SK-N-MC (cell line): ENCODE measurements at regions not wholly inside any gene's neighbourhood (a gene's known extent, or its start where the extent isn't known, plus 50 kb on each side); places are given as distances from the start of the nearest gene placed in this dataset.

Experiments used
- EZH2 ChIP-seq: fragments of 200-600 bp; sonication (generic); IDR thresholded peaks from one replicate; pipeline ENCODE4 v1.6.1; 2017; ENCODE audit warnings: antibody characterized with exemption
- FOXP2 ChIP-seq: optimal IDR thresholded peaks from 2 replicates; pipeline ENCODE3; 2011; ENCODE audit warnings: mild to moderate bottlenecking, moderate library complexity; ENCODE audit not compliant: insufficient read depth; ENCODE audit errors: extremely low read length, control extremely low read depth
- POLR2AphosphoS5 ChIP-seq: IDR thresholded peaks from 2 replicates; pipeline ENCODE4 v1.6.1; 2012; ENCODE audit warnings: mild to moderate bottlenecking, low read depth, low read length, borderline replicate concordance

- TF ChIP-seq POLR2AphosphoS5 (no peak), EZH2 (no peak), FOXP2 (no peak)
Observed at GRCh38 chr18:8988260-8988871, 114.1 kb upstream of the NDUFV2 start.
